ENCODE measurements at regions not wholly inside any gene's neighbourhood (a gene's known extent, or its start where the extent isn't known, plus 50 kb on each side); places are given as distances from the start of the nearest gene placed in this dataset.

- no peak overlapping the region for H3K4me2 ChIP-seq (ENCODE audit: insufficient read depth, insufficient read length, low read length)
- H3K79me2 ChIP-seq (ENCODE audit: insufficient read depth, low read length) = no peaks in the 10 kb centered on the region
- H3K4me1 ChIP-seq (ENCODE audit: insufficient read depth, low read length) = no peaks in the 10 kb centered on the region
- H3K27me3 ChIP-seq (ENCODE audit: insufficient read depth, low read length) = no peaks in the 10 kb centered on the region
- H3K9me3 ChIP-seq (ENCODE audit: control insufficient read depth, low read depth, low read length) = no peaks in the 10 kb centered on the region
- no peak overlapping the region for H3K56ac ChIP-seq (ENCODE audit: insufficient read length, low read depth, low read length)
- Mint-ChIP-seq H3K4me1 (no peaks in the 10 kb centered on the region), H3K4me3 (no peak overlapping the region), H3K36me3 (ENCODE audit: insufficient read depth in 1 of 3, low read depth in 3 of 3) (no peaks in the 10 kb centered on the region; a peak in 1 of 7 replicates), H3K27me3 (ENCODE audit: low read depth) (no peaks in the 10 kb centered on the region), H3K9me3 (no peaks in the 10 kb centered on the region; a peak in 1 of 5 replicates), H3K27ac (no peak overlapping the region)
- H3K18ac ChIP-seq (ENCODE audit: insufficient read length, low read depth, low read length) = no peak overlapping the region
- H2BK15ac ChIP-seq (ENCODE audit: low read depth, low read length) = no peak overlapping the region
- no peak; the same call in 2 of the 3 replicates for TF ChIP-seq CTCF (conservative IDR thresholded peaks at IDR 0.05)
- H2BK20ac ChIP-seq (ENCODE audit: low read depth, low read length, poor library complexity, severe bottlenecking) = no peak overlapping the region
- no peak overlapping the region for H3K14ac ChIP-seq (ENCODE audit: insufficient read depth, low read length)
- no peak overlapping the region for H2AFZ ChIP-seq (ENCODE audit: low read length)
- no peaks in the 10 kb centered on the region for H4K20me1 ChIP-seq (ENCODE audit: control insufficient read depth, insufficient read depth, insufficient read length)
- H2BK120ac ChIP-seq (ENCODE audit: low read depth, low read length, poor library complexity, severe bottlenecking) = no peak overlapping the region
- no peak overlapping the region for H3K23ac ChIP-seq (ENCODE audit: insufficient read length, low read depth, low read length)
- H4K91ac ChIP-seq (ENCODE audit: insufficient read length, low read depth, low read length) = no peak overlapping the region
- H2BK5ac ChIP-seq (ENCODE audit: insufficient read length, low read length) = no peak overlapping the region
- H3K79me1 ChIP-seq (ENCODE audit: insufficient read depth, low read depth, low read length, poor library complexity, severe bottlenecking) = no peaks in the 10 kb centered on the region
- no peaks in the 10 kb centered on the region for H3K23me2 ChIP-seq (ENCODE audit: insufficient read length, low read depth, low read length, poor library complexity, severe bottlenecking)
- no peak overlapping the region for H3K4ac ChIP-seq (ENCODE audit: low read depth, low read length)
- no peak overlapping the region for H2BK12ac ChIP-seq (ENCODE audit: insufficient read length, low read depth, low read length)
- no peak for DNase-seq
- no peak overlapping the region for H3T11ph ChIP-seq (ENCODE audit: low read length)
- H4K5ac ChIP-seq (ENCODE audit: insufficient read length, low read depth, low read length) = no peak overlapping the region
- no peak overlapping the region for H4K8ac ChIP-seq (replicated peaks; ENCODE audit: insufficient read length, low read depth, low read length)
- H3K9ac ChIP-seq (ENCODE audit: extremely low read depth, insufficient read length, low read length) = no peak overlapping the region
- H3K27ac ChIP-seq (ENCODE audit: insufficient read length, low read depth, low read length) = no peak overlapping the region
- H2AK5ac ChIP-seq (ENCODE audit: insufficient read length, low read length) = no peak overlapping the region
Observed at GRCh38 chr13:58907347-58907746, 1256.4 kb downstream of the DIAPH3 start.
